ENCODE measurements at regions not wholly inside any gene's neighbourhood (a gene's known extent, or its start where the extent isn't known, plus 50 kb on each side); places are given as distances from the start of the nearest gene placed in this dataset.

DNA sequence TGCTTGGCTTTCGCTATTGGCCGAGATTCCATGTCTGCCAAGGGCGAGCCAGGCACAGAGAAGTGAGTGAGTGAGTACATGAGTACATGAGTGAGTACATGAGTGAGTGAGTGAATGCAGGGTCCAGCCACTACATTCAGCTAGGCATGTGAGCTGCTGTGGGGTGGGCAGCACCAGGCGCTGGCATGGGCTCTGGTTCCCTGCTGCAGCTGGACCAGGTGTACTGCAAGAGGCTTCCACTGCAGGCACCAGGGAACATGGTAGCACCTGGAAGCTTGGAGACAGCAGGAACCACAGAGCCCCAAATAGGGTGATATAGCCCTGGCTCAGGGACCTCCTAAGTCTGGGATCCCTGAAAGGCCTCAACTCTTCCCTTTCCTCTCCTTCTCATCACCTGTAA lies 330.2 kb downstream of the USP25 start:
- TF ChIP-seq, protein P1, sequence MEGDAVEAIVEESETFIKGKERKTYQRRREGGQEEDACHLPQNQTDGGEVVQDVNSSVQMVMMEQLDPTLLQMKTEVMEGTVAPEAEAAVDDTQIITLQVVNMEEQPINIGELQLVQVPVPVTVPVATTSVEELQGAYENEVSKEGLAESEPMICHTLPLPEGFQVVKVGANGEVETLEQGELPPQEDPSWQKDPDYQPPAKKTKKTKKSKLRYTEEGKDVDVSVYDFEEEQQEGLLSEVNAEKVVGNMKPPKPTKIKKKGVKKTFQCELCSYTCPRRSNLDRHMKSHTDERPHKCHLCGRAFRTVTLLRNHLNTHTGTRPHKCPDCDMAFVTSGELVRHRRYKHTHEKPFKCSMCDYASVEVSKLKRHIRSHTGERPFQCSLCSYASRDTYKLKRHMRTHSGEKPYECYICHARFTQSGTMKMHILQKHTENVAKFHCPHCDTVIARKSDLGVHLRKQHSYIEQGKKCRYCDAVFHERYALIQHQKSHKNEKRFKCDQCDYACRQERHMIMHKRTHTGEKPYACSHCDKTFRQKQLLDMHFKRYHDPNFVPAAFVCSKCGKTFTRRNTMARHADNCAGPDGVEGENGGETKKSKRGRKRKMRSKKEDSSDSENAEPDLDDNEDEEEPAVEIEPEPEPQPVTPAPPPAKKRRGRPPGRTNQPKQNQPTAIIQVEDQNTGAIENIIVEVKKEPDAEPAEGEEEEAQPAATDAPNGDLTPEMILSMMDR (IDR thresholded peaks at IDR 0.05), result no peak
- TF ChIP-seq POLR2AphosphoS5 (IDR thresholded peaks at IDR 0.05), result no peak
- no peak for TF ChIP-seq EP300 (IDR thresholded peaks at IDR 0.05)

Measured in suprapubic skin (tissue), 4 donors.